Islet of Langerhans (tissue), 1 donor: ENCODE measurements at regions not wholly inside any gene's neighbourhood (a gene's known extent, or its start where the extent isn't known, plus 50 kb on each side); places are given as distances from the start of the nearest gene placed in this dataset.
"Not testable (repeated sequence)": the region's sequence is repeated elsewhere in the genome, so short reads cannot be mapped to it uniquely, and the experiment has no call there.

Experiments
- FAIRE-seq: peaks from one replicate; lab custom pipeline; 2011; peaks lifted over from hg19 to GRCh38; lab: Jason Lieb, UNC

DNA sequence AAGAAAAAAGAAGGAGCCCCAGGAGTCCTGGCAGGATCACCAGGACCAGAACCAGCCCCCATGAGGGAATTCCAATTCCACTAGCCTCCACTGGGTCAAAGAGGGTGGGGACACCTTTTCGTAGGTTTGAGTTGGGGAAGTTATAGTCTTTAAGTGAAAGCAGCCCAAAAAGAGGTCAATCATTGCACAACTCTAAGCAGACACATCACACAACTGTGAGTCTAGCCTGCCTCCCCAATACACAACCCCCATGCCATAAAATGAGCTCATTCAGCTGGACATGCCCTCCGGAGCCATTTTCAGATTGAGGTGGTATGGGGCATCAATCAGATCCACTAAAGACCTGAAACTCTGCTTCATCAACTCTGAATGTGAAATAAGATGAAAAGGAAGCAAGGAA, 179.9 kb downstream of the NPHP4 start:
- FAIRE-seq = no peak

DNA sequence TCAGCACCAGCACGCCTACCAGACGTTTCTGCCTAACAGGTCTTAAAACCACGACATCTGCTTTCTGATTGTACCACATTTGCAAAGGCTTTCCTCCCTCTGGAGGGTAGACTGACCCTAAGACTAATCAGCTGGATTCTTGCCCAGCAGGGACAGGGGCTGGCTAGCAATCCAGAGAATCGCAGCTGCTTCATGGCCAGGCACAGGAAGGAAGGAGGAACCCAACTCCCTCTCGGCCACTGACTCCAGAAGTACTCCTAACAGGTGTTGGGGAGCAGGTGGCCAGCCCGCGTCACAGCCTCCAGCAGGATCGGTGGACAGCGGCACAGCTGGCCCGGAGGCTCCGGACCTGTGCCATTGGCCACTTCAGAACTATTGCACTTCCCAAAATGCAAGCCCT, 180.8 kb downstream of the NPHP4 start:
- no peak for FAIRE-seq

DNA sequence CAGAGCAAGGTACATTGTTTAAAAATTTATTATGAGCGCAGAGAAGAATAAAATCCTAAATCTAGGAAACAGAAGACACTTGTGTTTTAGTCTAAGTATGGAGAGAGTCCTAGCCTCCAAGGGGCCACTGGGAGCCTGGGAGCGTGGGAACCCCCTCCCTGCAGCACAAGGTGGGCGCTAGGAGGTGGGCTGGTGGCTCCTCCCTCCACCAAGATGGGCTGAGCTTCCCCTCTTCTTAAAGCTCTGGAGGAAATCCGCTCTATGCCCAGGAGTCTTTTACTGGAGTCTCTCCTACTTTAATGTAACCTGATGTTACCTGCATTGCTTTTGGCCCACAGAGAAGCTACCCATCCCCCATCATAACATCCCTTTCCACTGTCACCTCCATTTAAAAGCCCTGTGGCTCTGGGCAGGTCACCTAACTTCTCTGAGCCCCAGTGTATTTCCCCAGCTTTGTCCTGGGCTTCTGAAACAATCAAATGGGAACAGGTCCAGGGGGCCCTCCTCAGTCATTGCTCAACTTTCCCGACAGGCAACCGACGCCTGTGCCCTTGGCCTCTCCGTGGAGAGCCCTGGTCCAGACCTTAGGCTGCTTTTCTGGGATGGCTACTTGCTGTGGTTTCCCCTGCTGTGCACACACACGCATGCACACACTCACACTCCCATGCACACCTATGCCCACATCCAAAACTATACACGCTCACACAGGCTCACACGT, 181.5 kb downstream of the NPHP4 start:
- no peak for FAIRE-seq

DNA sequence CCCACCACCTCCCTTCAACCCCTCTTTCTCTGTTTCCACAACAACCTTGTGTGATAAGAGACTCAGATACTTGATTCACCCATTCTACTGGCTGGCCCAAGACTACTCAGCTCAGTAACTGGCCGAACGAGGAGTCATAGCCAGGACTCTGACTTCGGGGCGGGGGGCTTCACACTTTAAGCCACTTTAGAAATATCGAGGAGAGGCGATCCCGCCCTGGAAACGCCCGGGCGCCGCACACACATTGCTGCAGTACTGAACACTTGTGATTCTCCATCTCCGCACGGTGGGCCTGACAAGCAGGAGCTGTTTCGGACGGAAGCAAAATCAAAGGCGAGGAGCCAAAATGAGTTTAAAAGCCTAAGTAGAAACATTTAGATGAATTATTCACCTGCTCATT, 182.1 kb downstream of the NPHP4 start:
- no peak for FAIRE-seq

DNA sequence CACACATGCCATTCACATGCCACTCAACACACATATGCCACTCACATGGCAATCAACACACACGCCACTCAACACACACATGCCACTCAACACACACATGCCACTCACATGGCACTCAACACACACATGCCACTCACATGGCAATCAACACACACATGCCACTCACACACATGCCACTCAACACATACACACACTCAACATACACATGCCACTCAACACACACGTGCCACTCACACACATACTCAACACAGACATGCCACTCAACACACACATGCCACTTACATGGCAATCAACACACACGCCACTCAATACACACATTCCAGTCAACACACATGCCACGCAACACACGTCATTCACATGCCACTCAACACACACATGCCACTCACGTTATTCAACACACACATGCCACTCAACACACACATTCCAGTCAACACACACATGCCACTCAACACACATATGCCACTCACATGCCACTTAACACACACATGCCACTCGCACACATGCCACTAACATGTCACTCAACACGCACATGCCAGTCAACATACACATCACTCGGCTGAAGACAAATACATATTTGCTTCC, 182.9 kb downstream of the NPHP4 start:
- no peak for FAIRE-seq

DNA sequence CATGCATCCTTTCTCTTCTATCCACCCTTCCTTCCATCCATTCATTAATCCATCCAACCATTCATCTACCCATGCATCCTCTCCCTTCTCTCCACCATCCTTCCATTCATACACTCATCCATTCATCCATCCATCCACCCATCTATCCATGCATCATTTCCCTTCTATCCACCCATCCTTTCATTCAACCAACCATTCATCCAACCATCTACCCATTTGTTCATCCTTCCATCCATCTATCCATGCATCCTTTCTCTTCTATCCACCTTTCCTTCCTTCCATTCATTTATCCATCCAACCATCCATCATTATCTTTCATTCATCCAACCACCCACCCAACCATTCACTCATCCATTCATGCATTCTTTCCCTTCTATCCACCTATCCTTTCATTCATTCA, 188.4 kb downstream of the NPHP4 start:
- FAIRE-seq = no peak

DNA sequence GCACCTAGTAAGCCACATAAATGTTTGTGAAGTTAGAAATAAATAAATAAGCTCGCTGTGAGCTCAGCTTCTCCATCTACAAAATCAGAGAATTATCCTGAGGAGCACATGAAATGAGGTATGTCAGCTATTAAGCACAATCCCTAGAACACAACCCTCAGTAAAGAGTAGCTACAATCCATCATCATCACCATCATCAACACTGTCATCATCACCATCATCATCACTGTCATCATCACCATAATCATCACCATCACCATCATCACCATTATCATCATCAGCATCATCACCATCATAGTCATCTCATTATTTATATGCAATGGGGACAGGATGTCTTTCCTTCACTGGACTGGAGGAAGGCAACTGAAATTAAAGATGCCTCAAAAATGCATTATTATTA, 189.6 kb downstream of the NPHP4 start:
- FAIRE-seq = no peak

DNA sequence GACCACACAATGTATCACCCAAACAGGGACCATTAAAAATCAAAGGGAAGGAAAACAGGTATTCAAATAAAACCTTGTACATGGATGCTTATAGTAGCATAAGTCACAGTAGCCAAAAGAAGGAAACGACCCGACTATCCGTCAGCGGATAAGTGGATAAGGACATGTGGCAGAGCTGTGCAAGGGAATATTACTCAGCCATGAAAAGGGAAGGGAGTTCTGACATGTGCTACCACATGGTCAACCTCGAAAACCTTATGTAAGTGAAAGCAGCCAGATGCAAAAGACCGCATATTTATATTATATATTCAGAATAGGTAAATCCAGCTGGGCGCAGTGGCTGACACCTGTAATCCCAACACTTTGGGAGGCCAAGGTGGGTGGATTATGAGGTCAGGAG, 193.3 kb downstream of the NPHP4 start:
- FAIRE-seq = no peak

DNA sequence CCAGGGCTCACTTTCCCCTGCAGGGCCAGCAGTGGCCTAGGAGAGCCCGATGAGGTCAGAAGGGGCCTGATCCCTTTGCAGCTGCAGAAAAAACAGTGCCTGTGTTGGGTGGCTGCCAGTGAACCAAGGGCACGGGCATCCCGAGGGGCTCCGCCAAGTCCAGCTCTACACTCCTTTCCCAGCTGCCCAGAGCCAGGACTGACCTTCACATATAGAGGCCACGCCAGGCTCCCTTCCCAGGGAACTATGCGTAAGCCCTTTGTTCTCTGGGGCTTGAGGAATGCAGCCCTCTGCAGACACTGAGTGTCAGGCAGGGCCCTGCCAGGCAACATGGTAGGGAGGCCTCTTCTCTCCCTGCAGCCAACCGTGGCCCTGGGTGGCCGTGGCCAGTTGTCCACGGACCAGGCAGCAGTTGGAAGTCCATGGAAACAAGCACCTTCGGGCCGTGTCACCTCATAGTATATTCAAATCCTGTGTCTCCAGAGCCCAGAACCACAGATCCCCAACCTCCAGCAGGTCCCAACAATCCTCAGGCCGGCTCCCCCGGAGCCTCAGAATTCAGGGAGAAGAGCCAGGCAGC, 194.0 kb downstream of the NPHP4 start:
- FAIRE-seq = no peak

DNA sequence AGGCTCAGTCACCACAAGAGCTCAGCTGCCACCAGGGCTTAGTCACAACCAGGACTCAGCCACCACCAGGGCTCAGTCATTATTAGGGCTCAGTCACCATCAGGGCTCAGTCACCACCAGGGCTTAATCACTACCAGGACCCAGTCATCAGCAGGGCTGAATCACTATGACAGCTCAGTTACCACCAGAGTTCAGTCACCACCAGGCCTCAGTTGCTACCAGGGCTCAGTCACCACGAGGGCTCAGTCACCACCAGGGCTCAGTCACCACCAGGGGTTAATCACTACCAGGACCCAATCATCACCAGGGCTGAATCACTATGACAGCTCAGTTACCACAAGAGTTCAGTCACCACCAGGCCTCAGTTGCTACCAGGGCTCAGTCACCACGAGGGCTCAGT, 196.2 kb downstream of the NPHP4 start:
- no peak for FAIRE-seq

DNA sequence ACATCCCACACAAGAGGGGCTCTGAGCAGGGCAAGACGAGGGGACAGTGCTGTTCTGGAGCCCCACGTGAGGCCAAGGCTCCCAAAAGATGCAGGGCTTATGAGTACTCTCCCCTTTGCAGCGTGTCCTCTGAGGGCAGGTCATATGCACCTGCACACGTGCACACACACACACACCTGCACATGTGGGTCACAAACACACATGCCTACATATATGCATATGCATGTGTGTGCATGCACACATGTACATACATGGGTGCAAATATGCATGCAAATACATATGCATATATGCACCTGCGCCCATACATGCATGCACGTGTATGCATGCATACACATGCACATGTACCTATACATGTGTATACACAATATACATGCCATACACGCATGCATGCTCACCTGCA, 197.9 kb downstream of the NPHP4 start:
- FAIRE-seq = no peak

DNA sequence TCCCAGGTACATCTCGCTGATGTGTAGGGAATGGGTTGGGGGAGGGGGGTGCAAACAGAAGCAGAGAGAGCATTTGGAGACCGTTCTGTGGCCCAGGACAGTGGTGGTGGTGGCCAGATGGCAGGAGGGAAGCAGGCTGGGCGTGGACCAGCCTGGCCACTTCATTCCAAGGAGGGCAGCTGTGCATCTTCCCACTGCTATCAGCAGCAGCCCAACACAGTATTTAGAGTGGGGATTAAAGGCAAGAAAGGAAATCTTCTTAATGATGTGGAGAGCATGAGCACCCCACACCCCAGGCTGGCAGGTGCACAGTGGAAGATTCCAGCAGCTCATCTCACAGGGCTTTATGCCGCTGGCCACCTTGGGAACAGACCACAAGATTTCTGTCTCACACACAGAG, 198.7 kb downstream of the NPHP4 start:
- FAIRE-seq = no peak

DNA sequence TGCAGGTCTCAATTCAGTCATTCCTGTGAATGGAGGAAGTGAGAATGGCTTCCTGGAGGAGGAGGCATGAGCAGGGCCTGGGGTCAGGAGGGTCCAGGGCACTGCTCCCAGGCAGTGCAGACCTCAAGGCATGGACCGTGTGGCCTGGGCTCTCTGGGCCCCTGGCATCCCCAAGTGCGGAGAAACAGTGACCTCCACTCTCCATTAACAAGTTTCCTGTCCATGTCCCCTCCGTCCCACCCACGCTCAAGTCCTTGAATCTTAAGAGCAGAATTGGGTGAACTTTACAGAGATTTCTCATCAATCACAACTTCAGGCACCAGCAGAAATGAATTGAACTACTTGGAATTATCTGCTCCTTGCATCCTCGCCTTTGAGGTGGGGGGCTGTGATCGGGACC, 211.1 kb downstream of the NPHP4 start:
- no peak for FAIRE-seq

DNA sequence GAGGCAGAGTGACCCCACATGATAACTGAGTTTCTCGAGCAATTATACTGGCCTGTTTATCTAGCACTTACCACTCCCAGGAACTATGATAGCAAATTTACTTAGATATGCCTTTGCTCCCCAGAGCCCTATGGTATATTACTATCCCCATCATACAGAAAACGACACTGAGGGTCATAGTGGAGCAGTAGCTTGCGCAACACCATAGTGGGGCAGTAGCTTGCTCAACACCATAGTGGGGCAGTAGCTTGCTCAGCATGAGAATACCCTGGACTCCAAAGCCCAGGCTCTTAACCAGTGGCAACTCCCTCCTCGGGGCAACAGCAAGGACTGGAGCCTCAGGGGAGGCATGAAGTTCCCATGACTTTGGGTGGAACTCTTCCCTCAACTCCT, 211.9 kb downstream of the NPHP4 start:
- no peak for FAIRE-seq

DNA sequence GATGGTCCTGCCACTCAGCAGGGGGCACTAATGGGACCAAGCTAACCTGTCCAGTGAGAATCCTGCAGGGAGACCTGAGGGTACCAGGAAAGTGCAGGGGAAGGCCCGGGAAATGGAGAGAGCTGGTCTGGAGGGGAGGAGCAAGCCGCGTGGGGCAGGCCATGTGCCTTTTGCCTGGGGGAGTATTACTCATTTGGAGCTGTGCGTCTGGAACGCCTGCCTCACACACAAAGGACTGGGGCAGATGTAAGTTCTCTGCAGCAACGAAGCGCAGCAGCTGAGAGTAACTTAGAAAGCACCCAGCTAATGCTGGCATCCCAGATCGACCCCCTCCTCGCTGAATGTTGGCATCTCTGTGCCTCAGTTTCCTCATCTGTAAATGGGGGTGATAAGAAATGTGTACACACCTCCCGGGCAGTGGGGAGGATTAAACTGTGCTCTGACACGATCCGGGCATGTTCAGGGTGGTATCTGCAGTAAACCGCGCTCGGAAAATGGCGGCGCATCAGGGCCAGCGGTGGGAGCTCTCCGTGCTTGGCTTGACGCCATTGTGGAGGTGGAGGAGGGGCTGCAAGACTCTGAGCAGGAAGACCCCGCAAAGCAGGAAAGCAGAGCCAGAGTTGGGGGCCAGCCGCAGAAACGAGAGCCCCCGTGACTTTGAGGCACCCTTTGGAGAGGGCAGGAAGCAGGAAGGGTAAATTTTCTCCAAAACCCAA, 212.5 kb downstream of the NPHP4 start:
- FAIRE-seq = no peak

DNA sequence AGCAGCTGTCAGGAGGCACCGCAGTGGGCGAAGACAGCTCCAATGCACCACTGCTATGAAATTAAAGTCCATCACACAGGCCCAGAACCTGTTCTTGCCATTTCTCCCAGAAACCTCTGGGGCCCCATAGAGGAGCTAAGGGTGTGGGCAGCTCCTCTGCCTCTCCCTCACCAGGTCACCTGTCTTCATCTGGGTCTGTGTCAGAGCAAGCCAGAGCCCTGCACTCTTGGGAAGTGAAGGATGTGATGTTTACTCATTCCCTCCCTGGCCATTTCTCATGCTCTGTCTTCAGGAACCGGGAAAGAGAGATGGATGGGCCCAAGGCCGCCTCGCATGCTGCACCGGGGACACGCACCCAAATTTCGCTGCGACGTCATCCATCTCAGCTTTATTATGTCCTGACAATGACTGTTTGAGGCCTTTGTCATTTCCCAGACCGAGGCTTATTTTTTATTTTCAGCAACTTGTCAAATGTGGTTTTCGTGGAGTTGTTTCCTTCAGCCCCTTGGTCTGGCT, 216.1 kb downstream of the NPHP4 start:
- no peak for FAIRE-seq

DNA sequence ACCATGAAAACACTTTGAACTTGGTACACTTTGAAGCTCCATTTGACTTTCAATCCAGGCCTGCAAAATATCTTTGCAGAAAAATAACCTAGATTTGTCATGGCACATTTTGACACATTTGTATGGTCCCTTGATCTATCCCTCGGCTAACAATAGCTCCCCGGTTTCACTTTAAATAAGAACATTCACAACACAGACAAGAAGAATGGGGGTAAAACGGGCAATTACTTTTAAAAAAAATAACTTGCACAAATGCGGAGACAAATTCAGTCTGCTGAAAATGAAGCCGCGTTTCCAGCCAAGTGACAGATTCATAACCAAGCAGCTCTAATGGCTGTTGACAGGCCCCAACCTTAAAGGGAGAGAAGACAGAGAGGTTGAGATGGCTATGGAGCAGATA, 218.2 kb downstream of the NPHP4 start:
- no peak for FAIRE-seq

DNA sequence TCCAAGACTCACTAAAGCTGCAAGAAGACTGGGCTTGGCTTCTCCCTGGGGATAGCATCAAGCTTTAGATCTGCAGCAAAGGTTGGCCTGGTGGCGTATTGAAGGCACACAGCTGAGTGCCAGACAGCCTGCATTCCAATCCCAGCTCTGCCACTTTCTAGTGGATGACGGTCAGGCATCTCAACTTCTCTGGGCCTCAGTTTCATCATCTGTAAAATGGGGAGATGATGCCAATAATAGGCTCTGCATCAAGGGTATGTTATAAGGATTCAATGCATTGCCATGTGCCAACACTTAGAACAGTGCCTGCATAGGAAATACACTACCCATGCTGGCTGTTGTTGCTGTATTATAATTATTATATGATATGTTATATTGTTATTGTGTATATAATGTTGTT, 220.4 kb downstream of the NPHP4 start:
- FAIRE-seq = no peak

DNA sequence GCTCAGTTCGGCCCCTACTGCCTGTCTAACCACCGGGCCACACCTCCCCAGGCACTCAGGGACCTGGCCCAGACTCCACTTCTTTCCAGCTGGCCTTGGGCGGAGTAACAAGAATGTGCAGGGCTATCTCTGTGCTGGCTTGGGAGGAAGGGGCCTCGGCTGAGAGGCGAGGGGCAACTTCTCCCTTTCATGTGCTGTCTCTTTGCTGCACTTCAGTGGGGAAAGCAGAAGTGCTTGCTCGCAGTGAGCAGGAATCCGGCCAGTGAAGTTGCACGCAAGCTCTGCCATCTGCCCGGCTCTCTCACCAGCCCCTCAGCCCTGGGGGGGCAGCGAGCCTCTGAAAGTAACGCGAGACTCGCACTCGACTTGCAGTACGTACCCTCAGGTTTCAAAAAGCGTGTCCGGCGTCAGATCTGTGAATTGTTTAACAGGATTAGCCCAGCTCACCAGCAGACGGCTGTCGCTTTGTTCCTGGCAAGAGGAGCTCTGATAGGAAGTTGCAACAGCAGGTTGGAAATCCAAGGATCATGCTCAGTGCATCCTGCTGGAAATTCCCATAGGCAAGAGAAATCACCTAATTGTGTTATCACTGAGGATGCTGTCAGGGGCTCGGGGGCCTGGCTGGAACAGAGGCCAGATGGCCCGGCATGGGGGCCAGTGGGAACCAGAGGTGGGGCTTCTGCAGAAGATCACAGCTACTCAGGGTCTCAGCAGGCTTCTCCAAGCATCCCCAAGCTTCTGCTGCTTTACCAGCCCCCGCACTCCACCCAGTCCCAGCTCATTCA, 221.1 kb downstream of the NPHP4 start:
- no peak for FAIRE-seq

DNA sequence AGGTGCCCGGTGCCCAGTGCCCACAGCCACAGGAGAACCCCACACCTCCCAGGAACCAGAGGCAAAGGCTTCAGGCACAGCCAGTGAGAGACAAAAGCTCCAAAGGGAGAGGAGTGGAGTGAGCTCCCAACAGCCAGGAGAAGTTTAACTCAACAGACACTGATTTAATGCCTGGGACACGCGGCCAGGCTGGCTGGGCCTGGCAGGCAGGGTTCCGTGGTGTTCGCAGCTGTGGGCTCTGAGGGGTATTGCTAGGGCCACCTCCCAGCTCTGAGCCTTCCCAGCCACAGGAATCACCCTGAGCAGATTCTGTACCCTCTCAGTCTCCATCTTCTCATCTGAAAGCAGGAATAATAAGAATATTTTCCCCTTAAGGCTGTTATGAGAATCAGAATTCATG, 222.5 kb downstream of the NPHP4 start:
- no peak for FAIRE-seq

DNA sequence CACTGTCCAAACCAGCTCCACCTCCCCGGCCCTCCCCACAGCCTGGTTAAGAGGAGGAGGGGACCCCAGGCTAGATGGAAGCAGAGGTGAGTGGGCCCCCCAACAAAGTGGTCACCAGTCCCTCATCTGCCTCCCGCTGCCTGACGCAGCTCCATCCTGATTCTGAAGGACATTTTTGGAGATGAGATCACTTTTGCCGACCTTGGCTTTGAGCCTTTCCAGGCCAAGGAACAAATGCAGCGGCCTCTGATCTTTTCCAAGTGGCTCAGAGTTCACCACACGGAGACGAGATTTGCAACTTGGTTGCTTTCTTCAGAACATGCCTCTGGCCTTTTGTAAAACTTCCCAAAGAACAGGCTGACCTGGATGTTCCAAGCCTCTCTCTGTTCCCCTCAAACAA, 223.1 kb downstream of the NPHP4 start:
- FAIRE-seq = no peak

DNA sequence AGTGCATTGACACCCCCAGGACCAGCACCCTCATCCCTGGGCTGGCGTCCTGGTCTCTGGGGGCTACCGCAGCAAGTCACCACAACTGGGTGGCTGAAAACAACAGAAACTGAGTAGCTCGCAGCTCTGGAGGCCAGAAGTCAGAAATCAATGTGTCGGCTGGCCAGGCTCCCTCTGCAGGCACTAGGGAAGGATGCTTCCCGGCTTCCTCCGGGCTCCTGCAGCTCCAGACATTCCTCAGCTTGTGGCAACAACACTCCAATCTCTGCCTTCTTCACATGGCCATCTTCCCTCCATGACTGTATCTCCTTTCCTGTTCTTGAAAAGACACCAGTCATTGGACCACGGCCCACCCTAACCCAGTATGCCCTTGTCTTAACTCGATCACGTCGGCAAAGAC, 224.2 kb downstream of the NPHP4 start:
- no peak for FAIRE-seq

DNA sequence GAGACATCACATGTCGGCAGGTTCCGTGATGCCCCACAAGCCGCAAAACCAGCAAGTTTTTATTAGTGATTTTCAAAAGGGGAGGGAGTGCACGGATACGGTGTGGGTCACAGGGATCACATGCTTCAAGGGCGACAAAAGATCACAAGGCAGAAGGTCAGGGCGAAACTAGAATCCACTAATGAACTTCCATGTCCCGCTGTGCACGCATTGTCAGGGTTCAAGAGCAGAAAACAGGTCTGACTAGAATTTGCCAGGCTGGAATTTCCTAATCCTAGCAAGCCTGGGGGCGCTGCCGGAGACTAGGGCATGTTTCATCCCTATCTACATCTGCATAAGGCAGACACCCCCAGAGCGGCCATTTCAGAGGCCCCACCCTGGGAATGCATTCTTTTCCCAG, 225.2 kb downstream of the NPHP4 start:
- FAIRE-seq = not testable (repeated sequence)
